ENCODE measurements at regions not wholly inside any gene's neighbourhood (a gene's known extent, or its start where the extent isn't known, plus 50 kb on each side); places are given as distances from the start of the nearest gene placed in this dataset.

GRCh38 chr5:155222393-155222792 lies 208.8 kb downstream of the KIF4B start:
- no peak for DNase-seq

GRCh38 chr5:155229135-155229534 lies 215.6 kb downstream of the KIF4B start:
- DNase-seq = no peak

GRCh38 chr5:155239803-155240202 lies 226.2 kb downstream of the KIF4B start:
- no peak for DNase-seq

GRCh38 chr5:155250596-155250995 lies 237.0 kb downstream of the KIF4B start:
- DNase-seq = no peak

GRCh38 chr5:155252025-155252424 lies 238.5 kb downstream of the KIF4B start:
- DNase-seq = no peak

- DNase-seq = no peak
These were observed 239.2 kb downstream of the KIF4B start for GRCh38 chr5:155252717-155253116.

- no peak for DNase-seq
These were observed 240.8 kb downstream of the KIF4B start for GRCh38 chr5:155254399-155254798.

GRCh38 chr5:155258161-155258560 lies 244.6 kb downstream of the KIF4B start:
- no peak for DNase-seq

- DNase-seq = no peak
These were observed 246.1 kb downstream of the KIF4B start for GRCh38 chr5:155259648-155260047.

- DNase-seq = no peak
These were observed 247.2 kb downstream of the KIF4B start for GRCh38 chr5:155260798-155261197.

- no peak for DNase-seq
These were observed 249.8 kb downstream of the KIF4B start for GRCh38 chr5:155263381-155263780.

- DNase-seq = no peak
These were observed 251.3 kb downstream of the KIF4B start for GRCh38 chr5:155264809-155265208.

- DNase-seq = no peak
These were observed 255.3 kb downstream of the KIF4B start for GRCh38 chr5:155268770-155269425.

GRCh38 chr5:155270725-155271124 lies 257.2 kb downstream of the KIF4B start:
- no peak for DNase-seq

GRCh38 chr5:155274484-155274883 lies 260.9 kb downstream of the KIF4B start:
- DNase-seq = no peak

GRCh38 chr5:155275222-155275621 lies 261.7 kb downstream of the KIF4B start:
- DNase-seq = no peak

GRCh38 chr5:155276231-155276630 lies 262.7 kb downstream of the KIF4B start:
- no peak for DNase-seq

- no peak for DNase-seq
These were observed 265.0 kb downstream of the KIF4B start for GRCh38 chr5:155278532-155278931.

GRCh38 chr5:155282503-155283107 lies 269.1 kb downstream of the KIF4B start:
- DNase-seq = no peak

GRCh38 chr5:155285706-155286105 lies 272.2 kb downstream of the KIF4B start:
- DNase-seq = no peak

- no peak for DNase-seq
These were observed 277.4 kb downstream of the KIF4B start for GRCh38 chr5:155290937-155291336.

GRCh38 chr5:155293605-155294178 lies 280.1 kb downstream of the KIF4B start:
- DNase-seq = no peak

GRCh38 chr5:155295111-155295510 lies 281.6 kb downstream of the KIF4B start:
- no peak for DNase-seq

GRCh38 chr5:155299386-155300005 lies 285.9 kb downstream of the KIF4B start:
- DNase-seq = no peak

All from CD4-positive, alpha-beta T cell treated with Interleukin-17A for 1 hour (primary cell).